GM19238 (cell line): ENCODE measurements at regions not wholly inside any gene's neighbourhood (a gene's known extent, or its start where the extent isn't known, plus 50 kb on each side); places are given as distances from the start of the nearest gene placed in this dataset.

Experiments
- DNase-seq: peaks from one replicate; pipeline ENCODE4 v3.0.0; 2011; ENCODE audit warnings: low spot score; ENCODE audit not compliant: insufficient read length

- DNase-seq = no peak
Measured at GRCh38 chr16:6447021-6447790, 885.4 kb upstream of the RBFOX1 start.

- DNase-seq = no peak
Measured at GRCh38 chr16:6446370-6446769, 886.3 kb upstream of the RBFOX1 start.

- DNase-seq = no peak
Measured at GRCh38 chr16:6439129-6439528, 893.5 kb upstream of the RBFOX1 start.

GRCh38 chr16:6428861-6429260 is 903.8 kb upstream of the RBFOX1 start:
- DNase-seq = no peak

- DNase-seq = no peak
Measured at GRCh38 chr16:6427621-6428020, 905.0 kb upstream of the RBFOX1 start.

GRCh38 chr16:6407596-6407995 is 925.0 kb upstream of the RBFOX1 start:
- DNase-seq = no peak

GRCh38 chr16:6406028-6406427 is 926.6 kb upstream of the RBFOX1 start:
- no peak for DNase-seq

- no peak for DNase-seq
Measured at GRCh38 chr16:6382924-6383459, 949.7 kb upstream of the RBFOX1 start.

GRCh38 chr16:6381896-6382295 is 950.7 kb upstream of the RBFOX1 start:
- DNase-seq = no peak

GRCh38 chr16:6377956-6378355 is 954.7 kb upstream of the RBFOX1 start:
- no peak for DNase-seq

GRCh38 chr16:6375465-6376075 is 957.1 kb upstream of the RBFOX1 start:
- DNase-seq = no peak

- no peak for DNase-seq
Measured at GRCh38 chr16:6374821-6375220, 957.8 kb upstream of the RBFOX1 start.

GRCh38 chr16:6364846-6365245 is 967.8 kb upstream of the RBFOX1 start:
- no peak for DNase-seq

GRCh38 chr16:6363896-6364607 is 968.6 kb upstream of the RBFOX1 start:
- no peak for DNase-seq

GRCh38 chr16:6363396-6363795 is 969.2 kb upstream of the RBFOX1 start:
- DNase-seq = no peak

GRCh38 chr16:6362321-6362720 is 970.3 kb upstream of the RBFOX1 start:
- DNase-seq = no peak

- DNase-seq = no peak
Measured at GRCh38 chr16:6360641-6361040, 972.0 kb upstream of the RBFOX1 start.

- no peak for DNase-seq
Measured at GRCh38 chr16:6356911-6357310, 975.7 kb upstream of the RBFOX1 start.

GRCh38 chr16:6349725-6350124 is 982.9 kb upstream of the RBFOX1 start:
- no peak for DNase-seq

GRCh38 chr16:6345090-6345489 is 987.6 kb upstream of the RBFOX1 start:
- DNase-seq = no peak

GRCh38 chr16:6343157-6343556 is 989.5 kb upstream of the RBFOX1 start:
- DNase-seq = no peak

- DNase-seq = no peak
Measured at GRCh38 chr16:6341981-6342380, 990.7 kb upstream of the RBFOX1 start.
